Dendritic cell treated with granulocyte-macrophage colony-stimulating factor and Interleukin-4, amounts not matched to agents 40 ng/mL and 50 ng/mL, for 4 days (primary cell): ENCODE measurements at regions not wholly inside any gene's neighbourhood (a gene's known extent, or its start where the extent isn't known, plus 50 kb on each side); places are given as distances from the start of the nearest gene placed in this dataset.

Experiments
- H3K27ac Mint-ChIP-seq: one replicate; pipeline ENCODE4 v1.8.0; 2022; ENCODE audit warnings: mild to moderate bottlenecking, mixed read lengths
- H3K27me3 Mint-ChIP-seq: one replicate; pipeline ENCODE4 v1.8.0; 2022; ENCODE audit warnings: mild to moderate bottlenecking, mixed read lengths
- H3K36me3 Mint-ChIP-seq: one replicate; pipeline ENCODE4 v1.8.0; 2022; ENCODE audit warnings: low read depth, mixed read lengths
- H3K4me1 Mint-ChIP-seq: one replicate; pipeline ENCODE4 v1.8.0; 2022; ENCODE audit warnings: low read depth, mixed read lengths
- H3K4me3 Mint-ChIP-seq: one replicate; pipeline ENCODE4 v1.8.0; 2022; ENCODE audit warnings: mild to moderate bottlenecking, moderate library complexity, mixed read lengths
- H3K9me3 Mint-ChIP-seq: one replicate; pipeline ENCODE4 v1.8.0; 2022; ENCODE audit warnings: mixed read lengths
- intact Hi-C: fragments of 100-400 bp; cut with micrococcal nuclease; formaldehyde crosslinking; loops from one replicate; pipeline ENCODE4 v1.15.0; 2022

- Mint-ChIP-seq H3K27ac (no peak overlapping the region), H3K4me3 (no peak overlapping the region), H3K9me3 (peaks cover 10% of the 10 kb centered on the region), H3K36me3 (no peaks in the 10 kb centered on the region), H3K27me3 (no peaks in the 10 kb centered on the region), H3K4me1 (no peaks in the 10 kb centered on the region)
- intact Hi-C loops: no loop called here
Measured at GRCh38 chr14:98571104-98571503, 700.9 kb downstream of the BCL11B start.

GRCh38 chr14:98573082-98573481 lies 698.9 kb downstream of the BCL11B start:
- H3K27me3 Mint-ChIP-seq: no peaks in the 10 kb centered on the region
- H3K4me1 Mint-ChIP-seq: no peaks in the 10 kb centered on the region
- intact Hi-C loops: no loop called here
- no peak overlapping the region for H3K4me3 Mint-ChIP-seq
- H3K36me3 Mint-ChIP-seq: no peaks in the 10 kb centered on the region
- peaks cover 10% of the 10 kb centered on the region for H3K9me3 Mint-ChIP-seq
- no peak overlapping the region for H3K27ac Mint-ChIP-seq

- H3K27ac Mint-ChIP-seq: no peak overlapping the region
- H3K36me3 Mint-ChIP-seq: no peaks in the 10 kb centered on the region
- H3K27me3 Mint-ChIP-seq: no peaks in the 10 kb centered on the region
- peaks cover 10% of the 10 kb centered on the region for H3K9me3 Mint-ChIP-seq
- intact Hi-C loops: no loop called here
- no peak overlapping the region for H3K4me3 Mint-ChIP-seq
- H3K4me1 Mint-ChIP-seq: no peaks in the 10 kb centered on the region
Measured at GRCh38 chr14:98576463-98576862, 695.5 kb downstream of the BCL11B start.

- intact Hi-C loops: no loop called here
- H3K36me3 Mint-ChIP-seq: no peaks in the 10 kb centered on the region
- no peak overlapping the region for H3K27ac Mint-ChIP-seq
- H3K9me3 Mint-ChIP-seq: peaks cover 10% of the 10 kb centered on the region
- H3K27me3 Mint-ChIP-seq: no peaks in the 10 kb centered on the region
- no peak overlapping the region for H3K4me3 Mint-ChIP-seq
- no peaks in the 10 kb centered on the region for H3K4me1 Mint-ChIP-seq
Measured at GRCh38 chr14:98578204-98578603, 693.8 kb downstream of the BCL11B start.

- intact Hi-C loops: no loop called here
- H3K27ac Mint-ChIP-seq: no peak overlapping the region
Measured at GRCh38 chr14:98579140-98579539, 692.9 kb downstream of the BCL11B start.

GRCh38 chr14:98580131-98580678 lies 691.8 kb downstream of the BCL11B start:
- Mint-ChIP-seq H3K4me1 (no peaks in the 10 kb centered on the region), H3K36me3 (no peaks in the 10 kb centered on the region), H3K27me3 (no peaks in the 10 kb centered on the region), H3K9me3 (peaks cover 1% of the 10 kb centered on the region), H3K27ac (no peak overlapping the region), H3K4me3 (no peak overlapping the region)
- intact Hi-C loops: no loop called here

More at GRCh38 chr14:98579140-98579539, 692.9 kb downstream of the BCL11B start:
- Mint-ChIP-seq H3K4me3 (no peak overlapping the region), H3K9me3 (peaks cover 10% of the 10 kb centered on the region), H3K4me1 (no peaks in the 10 kb centered on the region), H3K27me3 (no peaks in the 10 kb centered on the region), H3K36me3 (no peaks in the 10 kb centered on the region)

GRCh38 chr14:98582276-98582675 lies 689.7 kb downstream of the BCL11B start:
- no peaks in the 10 kb centered on the region for H3K4me1 Mint-ChIP-seq
- no peaks in the 10 kb centered on the region for H3K27me3 Mint-ChIP-seq
- no peaks in the 10 kb centered on the region for H3K36me3 Mint-ChIP-seq
- no peak overlapping the region for H3K4me3 Mint-ChIP-seq
- no peaks in the 10 kb centered on the region for H3K9me3 Mint-ChIP-seq
- no peak overlapping the region for H3K27ac Mint-ChIP-seq
- intact Hi-C loops: no loop called here

- Mint-ChIP-seq H3K9me3 (peaks cover 37% of the 10 kb centered on the region), H3K27me3 (no peaks in the 10 kb centered on the region)
Measured at GRCh38 chr14:98591161-98591560, 680.8 kb downstream of the BCL11B start.

GRCh38 chr14:98592611-98593170 lies 679.3 kb downstream of the BCL11B start:
- no peaks in the 10 kb centered on the region for H3K36me3 Mint-ChIP-seq
- H3K4me3 Mint-ChIP-seq: no peak overlapping the region
- H3K4me1 Mint-ChIP-seq: no peaks in the 10 kb centered on the region

More at GRCh38 chr14:98591161-98591560, 680.8 kb downstream of the BCL11B start:
- H3K36me3 Mint-ChIP-seq: no peaks in the 10 kb centered on the region
- no peaks in the 10 kb centered on the region for H3K4me1 Mint-ChIP-seq
- H3K27ac Mint-ChIP-seq: no peak overlapping the region
- H3K4me3 Mint-ChIP-seq: no peak overlapping the region
- intact Hi-C loops: no loop called here

GRCh38 chr14:98593361-98593761 lies 678.6 kb downstream of the BCL11B start:
- intact Hi-C loops: no loop called here
- Mint-ChIP-seq H3K4me3 (no peak overlapping the region), H3K27me3 (no peaks in the 10 kb centered on the region), H3K9me3 (peaks cover 49% of the 10 kb centered on the region), H3K27ac (no peak overlapping the region), H3K4me1 (no peaks in the 10 kb centered on the region), H3K36me3 (no peaks in the 10 kb centered on the region)

More at GRCh38 chr14:98592611-98593170, 679.3 kb downstream of the BCL11B start:
- intact Hi-C loops: no loop called here
- peaks cover 49% of the 10 kb centered on the region for H3K9me3 Mint-ChIP-seq
- no peaks in the 10 kb centered on the region for H3K27me3 Mint-ChIP-seq
- H3K27ac Mint-ChIP-seq: no peak overlapping the region

GRCh38 chr14:98594156-98594555 lies 677.8 kb downstream of the BCL11B start:
- Mint-ChIP-seq H3K27me3 (no peaks in the 10 kb centered on the region), H3K4me3 (no peak overlapping the region), H3K4me1 (no peaks in the 10 kb centered on the region), H3K27ac (no peak overlapping the region), H3K9me3 (peaks cover 49% of the 10 kb centered on the region), H3K36me3 (no peaks in the 10 kb centered on the region)
- intact Hi-C loops: no loop called here

- Mint-ChIP-seq H3K9me3 (peaks cover 25% of the 10 kb centered on the region), H3K4me1 (no peaks in the 10 kb centered on the region), H3K27ac (no peak overlapping the region), H3K36me3 (no peaks in the 10 kb centered on the region), H3K4me3 (no peak overlapping the region), H3K27me3 (no peaks in the 10 kb centered on the region)
- intact Hi-C loops: no loop called here
Measured at GRCh38 chr14:98598576-98598975, 673.4 kb downstream of the BCL11B start.

- H3K27me3 Mint-ChIP-seq: no peaks in the 10 kb centered on the region
- no peak overlapping the region for H3K27ac Mint-ChIP-seq
- H3K4me1 Mint-ChIP-seq: no peaks in the 10 kb centered on the region
- H3K9me3 Mint-ChIP-seq: peaks cover 20% of the 10 kb centered on the region
- intact Hi-C loops: no loop called here
- no peaks in the 10 kb centered on the region for H3K36me3 Mint-ChIP-seq
- H3K4me3 Mint-ChIP-seq: no peak overlapping the region
Measured at GRCh38 chr14:98599082-98599481, 672.9 kb downstream of the BCL11B start.

GRCh38 chr14:98602983-98603382 lies 669.0 kb downstream of the BCL11B start:
- intact Hi-C loops: no loop called here
- no peaks in the 10 kb centered on the region for H3K9me3 Mint-ChIP-seq
- no peak overlapping the region for H3K27ac Mint-ChIP-seq
- H3K4me3 Mint-ChIP-seq: no peak overlapping the region
- no peaks in the 10 kb centered on the region for H3K36me3 Mint-ChIP-seq
- no peaks in the 10 kb centered on the region for H3K4me1 Mint-ChIP-seq
- no peaks in the 10 kb centered on the region for H3K27me3 Mint-ChIP-seq

- H3K4me3 Mint-ChIP-seq: no peak overlapping the region
- no peaks in the 10 kb centered on the region for H3K36me3 Mint-ChIP-seq
- H3K27ac Mint-ChIP-seq: no peak overlapping the region
- intact Hi-C loops: no loop called here
- H3K27me3 Mint-ChIP-seq: no peaks in the 10 kb centered on the region
- no peaks in the 10 kb centered on the region for H3K4me1 Mint-ChIP-seq
- H3K9me3 Mint-ChIP-seq: no peaks in the 10 kb centered on the region
Measured at GRCh38 chr14:98605043-98605442, 667.0 kb downstream of the BCL11B start.
